Neutrophil (primary cell): ENCODE measurements at regions not wholly inside any gene's neighbourhood (a gene's known extent, or its start where the extent isn't known, plus 50 kb on each side); places are given as distances from the start of the nearest gene placed in this dataset.

Experiments
- H3K27ac ChIP-seq: fragments of 200-600 bp; sonication (generic); 2 replicates; pipeline ENCODE4 v1.5.1; 2016; ENCODE audit warnings: mild to moderate bottlenecking, moderate library complexity
- H3K27me3 ChIP-seq: fragments of 200-600 bp; sonication (generic); 2 replicates; pipeline ENCODE4 v1.6.0; 2016; ENCODE audit warnings: mild to moderate bottlenecking
- H3K36me3 ChIP-seq: fragments of 200-600 bp; sonication (generic); 2 replicates; pipeline ENCODE4 v1.5.1; 2017
- H3K4me1 ChIP-seq, 2 experiments: fragments of 200-600 bp in 1 of 2; sonication (generic) in 1 of 2; 1 replicate in 1 of 2; 2 replicates in 1 of 2; pipeline versions ENCODE4 v1.5.1 to v1.6.1; 2013 to 2016; ENCODE audit warnings: low read depth in 1 of 2, low read length in 1 of 2, mild to moderate bottlenecking in 1 of 2, moderate library complexity in 1 of 2; ENCODE audit not compliant: control insufficient read depth in 1 of 2, insufficient read depth in 1 of 2
- H3K4me3 ChIP-seq, 2 experiments: fragments of 200-600 bp in 1 of 2; sonication (generic) in 1 of 2; 1 replicate in 1 of 2; 2 replicates in 1 of 2; pipeline ENCODE4 v1.5.1; 2013 to 2016; ENCODE audit warnings: low read depth in 1 of 2, low read length in 1 of 2, mild to moderate bottlenecking in 1 of 2, moderate library complexity in 1 of 2
- H3K9me3 ChIP-seq: fragments of 200-600 bp; sonication (generic); 2 replicates; pipeline ENCODE4 v1.5.1; 2016
- CTCF ChIP-seq: fragments of 200-600 bp; sonication (generic); IDR thresholded peaks from 2 replicates; pipeline ENCODE4 v1.5.1; 2016; ENCODE audit warnings: antibody characterized with exemption

- no peak for TF ChIP-seq CTCF
- no peaks in the 10 kb centered on the region for H3K9me3 ChIP-seq
- H3K36me3 ChIP-seq: no peaks in the 10 kb centered on the region
- no peaks in the 10 kb centered on the region for H3K27me3 ChIP-seq
- H3K4me1 ChIP-seq: no peaks in the 10 kb centered on the region
- H3K4me3 ChIP-seq: no peak overlapping the region
- no peak overlapping the region for H3K27ac ChIP-seq
Measured at GRCh38 chr13:19329365-19329764, 147.7 kb upstream of the TUBA3C start.

- TF ChIP-seq CTCF: no peak
- H3K27me3 ChIP-seq: no peaks in the 10 kb centered on the region
- H3K27ac ChIP-seq: no peak overlapping the region
Measured at GRCh38 chr13:19324325-19324724, 142.7 kb upstream of the TUBA3C start.

GRCh38 chr13:19321222-19321621 lies 139.6 kb upstream of the TUBA3C start:
- no peak overlapping the region for H3K4me3 ChIP-seq
- no peaks in the 10 kb centered on the region for H3K4me1 ChIP-seq
- H3K36me3 ChIP-seq: no peaks in the 10 kb centered on the region
- H3K9me3 ChIP-seq: no peaks in the 10 kb centered on the region
- TF ChIP-seq CTCF: no peak
- H3K27me3 ChIP-seq: no peaks in the 10 kb centered on the region
- no peak overlapping the region for H3K27ac ChIP-seq

More at GRCh38 chr13:19324325-19324724, 142.7 kb upstream of the TUBA3C start:
- Histone ChIP-seq H3K9me3 (no peaks in the 10 kb centered on the region), H3K36me3 (no peaks in the 10 kb centered on the region), H3K4me1 (no peaks in the 10 kb centered on the region), H3K4me3 (no peak overlapping the region)

- no peak overlapping the region for H3K4me3 ChIP-seq
- no peaks in the 10 kb centered on the region for H3K9me3 ChIP-seq
- no peaks in the 10 kb centered on the region for H3K4me1 ChIP-seq
- no peak overlapping the region for H3K27ac ChIP-seq
- no peak for TF ChIP-seq CTCF
- H3K27me3 ChIP-seq: no peaks in the 10 kb centered on the region
- H3K36me3 ChIP-seq: no peaks in the 10 kb centered on the region
Measured at GRCh38 chr13:19305434-19305833, 123.8 kb upstream of the TUBA3C start.

GRCh38 chr13:19289180-19289579 lies 107.6 kb upstream of the TUBA3C start:
- no peak for TF ChIP-seq CTCF
- Histone ChIP-seq H3K36me3 (no peaks in the 10 kb centered on the region), H3K27ac (no peak overlapping the region), H3K4me1 (no peaks in the 10 kb centered on the region), H3K27me3 (no peaks in the 10 kb centered on the region), H3K9me3 (no peaks in the 10 kb centered on the region), H3K4me3 (no peak overlapping the region)

- H3K9me3 ChIP-seq: no peaks in the 10 kb centered on the region
- TF ChIP-seq CTCF: no peak
- no peaks in the 10 kb centered on the region for H3K27me3 ChIP-seq
- no peak overlapping the region for H3K4me3 ChIP-seq
- H3K4me1 ChIP-seq: no peaks in the 10 kb centered on the region
- H3K36me3 ChIP-seq: no peaks in the 10 kb centered on the region
- no peak overlapping the region for H3K27ac ChIP-seq
Measured at GRCh38 chr13:19283836-19284235, 102.2 kb upstream of the TUBA3C start.
